M059J (cell line): ENCODE measurements at regions not wholly inside any gene's neighbourhood (a gene's known extent, or its start where the extent isn't known, plus 50 kb on each side); places are given as distances from the start of the nearest gene placed in this dataset.

ENCODE experiments used
- DNase-seq: peaks from one replicate; pipeline ENCODE4 v3.0.0-alpha.2; 2012; ENCODE audit warnings: low read depth

DNA sequence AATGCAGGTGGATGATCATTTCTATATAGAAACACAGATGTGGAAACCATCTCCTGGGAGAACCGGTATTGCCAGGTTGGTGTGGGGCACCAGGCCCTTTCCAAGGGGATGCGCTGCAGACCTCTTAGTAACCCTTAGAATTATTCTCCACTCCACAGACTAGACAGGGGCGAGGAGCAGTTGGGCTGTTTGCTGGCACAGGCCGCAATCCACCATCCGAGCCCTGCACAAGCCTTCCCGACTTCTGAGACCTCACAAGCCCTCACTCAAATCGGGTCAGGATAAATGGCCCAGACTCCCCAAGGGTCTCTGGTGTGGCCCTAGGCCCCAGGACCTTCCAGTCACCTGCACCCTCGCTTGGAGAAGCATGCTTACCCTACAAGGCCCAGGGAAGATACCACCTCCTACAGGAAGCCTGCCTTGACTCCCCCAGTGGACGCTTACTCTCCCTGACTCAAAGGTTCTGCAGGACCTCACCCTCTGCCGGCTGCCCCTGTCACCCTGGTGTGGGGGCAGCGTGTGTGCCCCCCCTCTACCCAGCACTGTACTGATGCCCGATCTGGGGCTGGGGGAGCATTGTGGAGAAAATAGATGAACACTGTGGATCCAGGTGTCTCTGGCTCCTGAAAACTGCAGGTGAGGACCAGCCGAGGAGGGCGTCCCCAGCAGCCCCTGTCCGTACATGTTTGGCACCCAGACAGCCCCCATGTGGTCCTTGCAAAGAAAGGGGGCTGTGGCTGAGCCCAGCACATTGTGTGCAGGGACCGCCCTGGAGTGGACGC lies 49.8 kb upstream of the ACSF3 start:
- DNase-seq, result no peak
